Stimulated activated CD4-positive, alpha-beta T cell treated with anti-CD3 and anti-CD28 coated beads, Interleukin-1b, Interleukin-23, amount 100 ng/mL, for 48 hours (primary cell): ENCODE measurements at regions not wholly inside any gene's neighbourhood (a gene's known extent, or its start where the extent isn't known, plus 50 kb on each side); places are given as distances from the start of the nearest gene placed in this dataset.
"Not testable (repeated sequence)": the region's sequence is repeated elsewhere in the genome, so short reads cannot be mapped to it uniquely, and the experiment has no call there.

Source experiments
- DNase-seq: peaks from one replicate; pipeline ENCODE4 v3.0.0-alpha.2; 2020

GRCh38 chr11:37474889-37475288 is 876.9 kb upstream of the RAG2 start:
- DNase-seq: no peak

- no peak for DNase-seq
Observed at GRCh38 chr11:37468344-37468743, 870.3 kb upstream of the RAG2 start.

- no peak for DNase-seq
Observed at GRCh38 chr11:37465221-37465620, 867.2 kb upstream of the RAG2 start.

GRCh38 chr11:37459456-37459855 is 861.4 kb upstream of the RAG2 start:
- no peak for DNase-seq

GRCh38 chr11:37456746-37457145 is 858.7 kb upstream of the RAG2 start:
- no peak for DNase-seq

GRCh38 chr11:37451903-37452302 is 853.9 kb upstream of the RAG2 start:
- DNase-seq: no peak

- DNase-seq: no peak
Observed at GRCh38 chr11:37450613-37451012, 852.6 kb upstream of the RAG2 start.

- no peak for DNase-seq
Observed at GRCh38 chr11:37449146-37449545, 851.1 kb upstream of the RAG2 start.

GRCh38 chr11:37442576-37442975 is 844.5 kb upstream of the RAG2 start:
- DNase-seq: no peak

GRCh38 chr11:37431633-37432230 is 833.7 kb upstream of the RAG2 start:
- DNase-seq: not testable (repeated sequence)

GRCh38 chr11:37430966-37431632 is 833.1 kb upstream of the RAG2 start:
- not testable (repeated sequence) for DNase-seq

- no peak for DNase-seq
Observed at GRCh38 chr11:37422511-37422910, 824.5 kb upstream of the RAG2 start.

GRCh38 chr11:37411289-37411688 is 813.3 kb upstream of the RAG2 start:
- no peak for DNase-seq

GRCh38 chr11:37409124-37409523 is 811.1 kb upstream of the RAG2 start:
- no peak for DNase-seq

- no peak for DNase-seq
Observed at GRCh38 chr11:37407461-37407860, 809.4 kb upstream of the RAG2 start.

GRCh38 chr11:37406651-37407050 is 808.6 kb upstream of the RAG2 start:
- DNase-seq: no peak

GRCh38 chr11:37404231-37404630 is 806.2 kb upstream of the RAG2 start:
- no peak for DNase-seq

GRCh38 chr11:37402663-37403062 is 804.6 kb upstream of the RAG2 start:
- DNase-seq: no peak

GRCh38 chr11:37394236-37394870 is 796.3 kb upstream of the RAG2 start:
- DNase-seq: no peak

GRCh38 chr11:37391615-37392014 is 793.6 kb upstream of the RAG2 start:
- DNase-seq: no peak

- DNase-seq: no peak
Observed at GRCh38 chr11:37390576-37391083, 792.6 kb upstream of the RAG2 start.

GRCh38 chr11:37378958-37379357 is 780.9 kb upstream of the RAG2 start:
- DNase-seq: no peak

- DNase-seq: no peak
Observed at GRCh38 chr11:37372667-37373066, 774.6 kb upstream of the RAG2 start.

- DNase-seq: no peak
Observed at GRCh38 chr11:37371346-37371970, 773.4 kb upstream of the RAG2 start.
